ENCODE measurements at regions not wholly inside any gene's neighbourhood (a gene's known extent, or its start where the extent isn't known, plus 50 kb on each side); places are given as distances from the start of the nearest gene placed in this dataset.
A peak's percentile ranks its signal among the peaks of the same experiment; 100 is the strongest.
"Not testable (repeated sequence)": the region's sequence is repeated elsewhere in the genome, so short reads cannot be mapped to it uniquely, and the experiment has no call there.

GRCh38 chr14:103267226-103267910 lies 66.7 kb upstream of the EIF5 start:
- DNase-seq (ENCODE audit: low spot score), result no peak

GRCh38 chr14:103271189-103271588 lies 62.8 kb upstream of the EIF5 start:
- DNase-seq (ENCODE audit: low spot score), result no peak

DNA sequence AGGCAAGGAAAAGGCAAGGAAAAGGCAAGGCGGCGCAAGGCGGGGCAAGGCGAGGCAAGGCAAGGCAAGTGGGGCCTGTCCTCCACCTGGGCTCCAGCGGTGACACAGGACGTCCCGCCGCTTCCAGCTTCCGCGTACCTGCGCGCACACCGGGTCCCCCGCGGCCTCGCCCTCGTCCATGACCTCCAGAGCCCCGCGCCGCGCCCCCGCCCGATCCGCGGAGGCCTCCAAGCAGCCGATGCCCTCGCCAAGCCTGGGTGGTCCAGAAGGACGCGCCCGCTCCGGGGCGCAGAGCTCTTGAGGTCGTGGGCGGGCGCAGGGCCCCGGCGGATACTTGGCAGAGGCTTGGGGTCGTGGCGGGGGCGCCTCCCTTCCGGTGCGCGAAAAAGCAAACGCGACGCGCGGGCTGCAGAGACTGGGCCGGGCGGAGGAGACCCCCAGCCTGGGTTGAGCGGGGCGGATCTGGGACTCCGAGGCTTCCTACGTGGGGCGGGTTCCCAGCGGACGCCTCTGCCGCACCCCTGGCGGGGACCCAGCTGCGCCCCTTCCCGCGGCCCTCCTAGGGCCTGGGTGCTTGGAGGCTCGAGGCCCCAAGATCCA lies 60.8 kb upstream of the EIF5 start:
- no peak for DNase-seq (ENCODE audit: low spot score)

DNA sequence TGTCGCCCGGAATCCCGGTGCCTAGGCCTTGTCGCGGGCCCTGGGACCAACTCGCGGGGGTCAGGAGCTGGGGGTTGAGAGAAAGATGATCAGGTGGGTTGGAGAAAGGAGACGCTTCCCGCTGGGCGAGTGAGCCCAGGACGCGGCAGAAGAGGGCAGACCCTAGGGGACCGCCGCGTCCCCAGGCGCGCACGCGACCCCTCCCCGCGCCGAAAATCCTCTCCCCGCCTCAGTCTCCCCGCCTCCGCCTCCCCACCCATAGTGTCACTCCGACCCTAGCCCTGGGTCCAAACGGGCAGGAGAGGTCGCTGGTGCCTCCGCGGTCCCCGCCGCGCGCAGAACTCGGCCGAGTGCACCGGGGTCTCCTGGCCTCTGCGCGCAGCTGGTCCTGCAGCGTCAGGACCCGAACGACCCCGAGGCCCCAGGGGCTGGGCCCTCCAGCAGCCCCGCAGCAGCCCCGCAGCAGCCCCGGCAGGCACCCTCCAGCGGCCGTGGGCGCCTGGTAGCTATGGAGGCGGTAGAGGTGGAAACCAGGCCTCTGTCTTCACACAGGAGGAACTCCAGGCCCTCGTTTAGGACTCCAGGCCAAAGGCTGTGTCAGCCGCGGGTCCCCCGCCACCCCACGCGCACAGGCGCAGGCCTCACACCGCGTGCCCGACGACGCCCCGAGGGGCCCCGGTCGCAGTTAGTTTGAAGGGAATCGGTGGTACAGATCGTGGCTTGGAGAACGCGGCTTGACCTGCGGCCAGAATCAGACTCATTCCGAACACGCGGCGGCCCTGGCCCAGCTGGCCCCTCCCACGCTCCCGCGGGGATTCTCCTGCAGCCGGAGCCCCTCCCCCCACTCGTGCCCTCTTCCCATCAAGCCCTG lies 60.1 kb upstream of the EIF5 start:
- DNase-seq (ENCODE audit: low spot score), result no peak

GRCh38 chr14:103275000-103275399 lies 59.0 kb upstream of the EIF5 start:
- no peak for DNase-seq (ENCODE audit: low spot score)

DNA sequence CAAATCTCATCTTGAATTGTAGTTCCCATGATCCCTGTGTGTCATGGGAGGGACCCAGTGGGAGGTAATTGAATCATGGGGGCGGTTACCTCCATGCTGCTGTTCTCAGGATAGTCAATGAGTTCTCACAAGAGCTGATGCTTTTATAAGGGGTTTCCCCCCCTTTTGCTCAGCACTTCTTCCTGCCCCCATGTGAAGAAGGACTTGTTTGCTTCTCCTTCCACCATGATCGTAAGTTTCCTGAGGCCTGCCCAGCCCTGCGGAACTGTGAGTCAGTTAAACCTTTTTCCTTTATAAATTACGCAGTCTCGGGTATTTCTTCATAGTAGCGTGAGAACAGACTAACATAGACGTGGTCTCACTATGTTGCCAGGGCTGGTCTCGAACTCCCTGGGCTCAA lies 56.1 kb upstream of the EIF5 start:
- no peak for DNase-seq (ENCODE audit: low spot score)

DNA sequence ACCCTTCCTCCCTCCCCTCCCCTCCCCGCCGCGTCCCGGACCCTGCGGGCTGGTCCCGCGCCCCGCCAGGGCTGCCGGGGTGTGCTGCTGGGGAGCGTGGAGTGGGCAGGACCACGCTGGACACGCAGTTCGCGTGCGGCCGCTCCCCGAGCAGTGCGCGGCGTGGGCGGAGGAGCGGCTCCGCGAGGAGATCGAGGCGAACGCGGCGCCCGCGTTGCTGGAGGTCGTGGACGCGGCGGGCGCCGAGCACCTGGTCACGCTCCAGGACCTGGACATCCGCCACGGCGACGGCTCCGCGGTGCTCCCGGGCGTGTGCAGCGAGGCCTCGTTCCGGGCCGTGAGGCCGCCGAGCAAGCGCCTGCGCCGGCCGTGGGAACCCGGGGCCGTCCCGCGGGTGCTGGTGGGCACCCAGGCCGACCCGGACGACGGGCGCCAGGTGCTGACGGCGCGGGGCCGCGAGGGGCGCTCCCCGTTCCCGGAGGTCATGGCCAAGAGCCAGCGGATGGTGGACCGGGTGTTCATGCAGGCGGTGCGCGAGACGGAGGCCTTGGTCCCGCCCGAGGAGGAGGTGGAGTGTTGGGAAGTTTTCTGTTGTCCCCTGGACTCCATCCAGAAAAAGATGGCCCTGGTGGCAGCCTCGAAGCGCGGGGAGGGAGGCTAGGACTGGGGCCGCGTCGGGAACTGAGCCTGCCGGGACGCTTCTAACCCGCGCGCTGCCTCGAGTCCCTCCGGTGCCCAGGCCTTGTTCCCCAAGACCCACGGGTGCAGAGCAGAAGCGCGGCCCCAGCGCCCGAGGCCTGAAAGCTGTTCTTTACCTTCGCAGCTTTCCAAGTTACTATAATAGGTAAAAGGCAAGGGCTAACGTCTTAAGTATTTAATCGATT lies 54.7 kb upstream of the EIF5 start:
- no peak for DNase-seq (ENCODE audit: low spot score)

DNA sequence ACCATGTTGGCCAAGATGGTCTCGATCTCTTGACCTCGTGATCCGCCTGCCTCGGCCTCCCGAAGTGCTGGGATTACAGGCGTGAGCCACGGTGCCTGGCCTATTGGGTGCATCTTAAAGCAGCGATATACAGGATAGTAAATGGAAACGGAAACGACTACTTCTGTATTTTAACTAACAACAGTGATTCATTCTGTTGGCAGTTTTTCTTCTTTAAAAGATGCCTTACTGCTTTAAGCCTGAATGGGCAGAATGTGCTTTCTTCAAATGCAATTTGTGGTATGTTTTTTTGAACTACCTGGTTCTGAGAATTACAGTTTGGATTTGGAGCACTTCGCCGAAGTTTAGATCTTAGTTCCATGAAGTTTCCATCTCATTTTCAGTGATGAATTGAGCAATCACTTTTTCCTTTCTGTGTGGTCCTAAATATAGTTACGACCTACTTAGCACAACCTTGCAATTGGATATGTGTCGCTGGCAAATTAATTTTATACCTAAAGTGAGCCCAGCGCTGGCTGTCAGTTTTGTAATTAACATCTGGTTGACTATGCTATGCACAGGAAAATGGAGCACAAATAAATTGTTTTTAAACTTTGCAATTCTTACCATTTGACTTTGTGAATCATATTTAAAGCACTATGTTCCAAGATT lies 53.6 kb upstream of the EIF5 start:
- DNase-seq (ENCODE audit: low spot score), result no peak

GRCh38 chr14:103281496-103282231 lies 52.4 kb upstream of the EIF5 start:
- DNase-seq (ENCODE audit: low spot score), result peak; percentile 82

DNA sequence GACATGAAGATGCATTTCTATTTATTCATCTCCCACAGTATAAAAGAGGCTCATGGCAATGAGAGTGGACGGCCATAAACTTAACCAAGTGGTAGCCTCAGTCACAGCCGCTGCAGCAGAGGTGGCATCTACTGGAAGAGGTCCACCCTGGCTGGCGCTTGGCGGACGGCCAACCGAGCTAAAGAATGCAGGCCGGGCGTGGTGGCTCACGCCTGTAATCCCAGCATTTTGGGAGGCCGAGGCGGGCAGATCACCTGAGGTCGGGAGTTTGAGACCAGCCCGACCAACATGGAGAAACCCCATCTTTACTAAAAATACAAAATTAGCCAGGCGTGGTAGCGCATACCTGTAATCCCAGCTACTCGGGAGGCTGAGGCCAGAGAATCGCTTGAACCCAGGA lies 51.7 kb upstream of the EIF5 start:
- not testable (repeated sequence) for DNase-seq (ENCODE audit: low spot score)

DNA sequence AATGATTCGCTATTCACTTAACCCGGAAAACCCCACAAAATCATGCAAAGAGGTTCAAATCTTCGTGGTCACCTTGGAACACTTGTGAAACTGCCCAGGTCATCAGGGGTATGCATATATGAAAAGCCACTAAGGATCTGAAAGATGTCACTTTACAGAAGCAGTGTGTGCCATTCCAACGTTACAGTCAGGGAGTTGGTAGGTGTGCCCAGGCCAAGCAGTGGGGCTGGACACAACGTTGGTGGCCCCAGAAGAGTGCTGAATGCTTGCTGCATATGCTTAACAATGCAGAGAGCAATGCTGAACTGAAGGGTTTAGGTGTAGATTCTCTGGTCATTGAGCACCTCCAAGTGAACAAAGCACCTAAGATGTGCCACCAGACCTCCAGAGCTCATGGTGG lies 51.1 kb upstream of the EIF5 start:
- no peak for DNase-seq (ENCODE audit: low spot score)

DNA sequence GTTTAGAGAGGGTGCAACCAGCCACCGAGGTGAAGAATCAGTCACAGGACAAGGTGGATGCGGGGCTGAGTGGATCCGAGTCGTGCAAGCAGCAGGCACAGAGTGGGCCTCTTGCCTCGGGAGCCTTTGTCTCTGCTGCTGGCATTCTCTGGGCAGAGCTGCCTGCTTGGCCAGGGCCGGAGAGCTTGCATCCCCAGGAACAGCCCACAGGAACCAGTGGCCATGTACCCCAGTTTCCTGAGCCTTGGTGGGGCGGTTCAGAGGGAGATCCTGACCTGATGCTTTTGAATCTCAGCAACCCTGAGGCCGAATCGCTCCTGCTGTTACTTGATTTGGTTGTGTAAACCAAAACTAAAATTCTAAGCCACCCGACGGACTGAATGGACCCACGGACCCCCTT lies 50.1 kb upstream of the EIF5 start:
- DNase-seq (ENCODE audit: low spot score), result no peak

Data from AG08395 (cell line).